Glomerular visceral epithelial cell (primary cell): ENCODE measurements at regions not wholly inside any gene's neighbourhood (a gene's known extent, or its start where the extent isn't known, plus 50 kb on each side); places are given as distances from the start of the nearest gene placed in this dataset.
"Not testable (repeated sequence)": the region's sequence is repeated elsewhere in the genome, so short reads cannot be mapped to it uniquely, and the experiment has no call there.

Experiments
- DNase-seq: peaks from one replicate; pipeline ENCODE4 v3.0.0-alpha.2; 2016; ENCODE audit errors: extremely low spot score

GRCh38 chr3:181330257-181330656 lies 340.7 kb upstream of the DNAJC19 start:
- DNase-seq: no peak

- DNase-seq: no peak
Observed at GRCh38 chr3:181329024-181329423, 339.5 kb upstream of the DNAJC19 start.

- no peak for DNase-seq
Observed at GRCh38 chr3:181328346-181328745, 338.8 kb upstream of the DNAJC19 start.

GRCh38 chr3:181327349-181327748 lies 337.8 kb upstream of the DNAJC19 start:
- no peak for DNase-seq

GRCh38 chr3:181326637-181327223 lies 337.2 kb upstream of the DNAJC19 start:
- no peak for DNase-seq

DNA sequence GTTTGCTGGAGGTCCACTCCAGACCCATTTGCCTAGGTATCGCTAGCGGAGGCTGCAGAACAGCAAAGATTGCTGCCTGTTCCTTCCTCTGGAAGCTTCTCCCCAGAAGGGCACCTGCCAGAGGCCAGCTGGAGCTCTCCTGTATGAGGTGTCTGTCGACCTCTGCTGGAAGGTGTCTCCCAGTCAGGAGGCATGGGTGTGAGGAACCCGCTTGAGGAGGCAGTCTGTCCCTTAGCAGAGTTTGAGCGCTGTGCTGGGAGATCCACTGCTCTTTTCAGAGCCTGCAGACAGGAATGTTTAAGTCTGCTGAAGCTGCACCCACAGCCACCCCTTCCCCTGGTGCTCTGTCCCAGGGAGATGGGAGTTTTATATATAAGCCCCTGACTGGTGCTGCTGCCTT lies 335.0 kb upstream of the DNAJC19 start:
- DNase-seq: not testable (repeated sequence)

DNA sequence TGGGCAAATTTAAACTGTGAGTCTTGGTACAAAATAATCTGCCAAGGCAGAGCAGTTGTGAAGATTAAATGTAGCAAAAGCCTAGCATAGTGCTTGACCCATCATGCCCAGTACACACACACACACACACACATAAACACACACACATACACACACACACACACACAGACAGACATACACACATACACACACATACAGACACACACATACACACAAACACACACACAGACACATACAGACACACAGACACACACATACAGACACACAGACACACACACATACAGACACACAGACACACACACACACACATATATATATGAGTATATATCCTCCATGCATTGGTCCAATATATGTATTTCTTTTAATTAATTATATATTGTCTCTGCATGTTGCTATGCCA lies 328.8 kb upstream of the DNAJC19 start:
- DNase-seq: no peak

DNA sequence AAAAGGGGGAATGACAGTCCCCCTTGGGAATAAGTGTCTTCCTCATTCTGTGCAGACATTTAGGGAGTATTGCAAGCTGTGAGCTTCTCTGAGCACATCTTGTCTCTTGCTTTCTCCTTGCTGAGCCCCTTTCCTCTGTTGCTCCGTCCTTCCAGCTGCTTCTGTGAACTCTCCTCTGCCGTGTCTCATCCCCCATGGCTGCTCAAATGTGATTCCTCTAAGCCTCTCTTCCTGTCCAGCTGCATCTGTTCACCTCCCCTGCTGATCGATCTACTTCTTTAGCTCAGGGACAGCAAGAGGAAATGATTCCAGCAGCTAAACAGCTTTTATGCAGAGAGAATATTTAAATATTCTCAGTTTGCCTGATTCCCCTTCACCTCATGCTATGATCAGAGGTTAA lies 328.0 kb upstream of the DNAJC19 start:
- no peak for DNase-seq

DNA sequence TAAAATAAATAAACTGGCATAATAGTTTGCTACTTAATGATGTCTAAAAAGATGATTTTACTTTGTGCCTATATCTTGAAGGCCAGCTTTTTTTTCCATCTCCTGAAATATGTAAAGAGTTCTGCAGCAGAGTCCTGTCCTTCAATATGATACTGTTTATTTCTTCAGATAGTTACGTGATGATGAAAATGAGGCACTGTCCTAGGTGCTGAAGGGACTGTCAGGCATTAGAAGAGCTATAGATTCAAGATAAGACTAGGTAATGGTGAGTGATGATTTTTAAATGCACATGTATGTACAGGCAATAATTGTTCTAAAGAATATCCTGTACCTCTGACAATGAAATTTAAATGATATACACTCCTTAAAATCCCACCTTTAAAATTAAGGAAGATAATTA lies 326.9 kb upstream of the DNAJC19 start:
- no peak for DNase-seq

GRCh38 chr3:181313335-181313734 lies 323.8 kb upstream of the DNAJC19 start:
- DNase-seq: no peak

DNA sequence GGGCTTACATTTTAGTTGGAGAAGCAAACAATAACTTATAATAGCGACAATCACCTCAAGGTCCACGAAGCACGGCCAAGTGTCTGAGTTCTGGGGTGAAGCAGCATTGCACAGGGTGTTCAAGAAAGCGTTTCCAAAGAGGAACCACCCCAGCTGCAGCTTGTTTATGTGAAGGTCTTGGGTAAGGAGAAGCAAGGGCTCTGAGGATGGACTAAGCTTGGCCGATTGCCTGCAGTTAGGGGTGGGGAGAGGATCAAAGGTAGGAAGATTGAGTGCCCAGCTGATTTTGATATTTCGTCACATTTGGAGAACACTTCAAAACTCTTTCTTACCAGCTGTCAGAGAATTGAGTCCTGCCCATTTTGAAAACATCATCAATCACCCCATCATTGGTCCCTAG lies 321.6 kb upstream of the DNAJC19 start:
- DNase-seq: no peak

DNA sequence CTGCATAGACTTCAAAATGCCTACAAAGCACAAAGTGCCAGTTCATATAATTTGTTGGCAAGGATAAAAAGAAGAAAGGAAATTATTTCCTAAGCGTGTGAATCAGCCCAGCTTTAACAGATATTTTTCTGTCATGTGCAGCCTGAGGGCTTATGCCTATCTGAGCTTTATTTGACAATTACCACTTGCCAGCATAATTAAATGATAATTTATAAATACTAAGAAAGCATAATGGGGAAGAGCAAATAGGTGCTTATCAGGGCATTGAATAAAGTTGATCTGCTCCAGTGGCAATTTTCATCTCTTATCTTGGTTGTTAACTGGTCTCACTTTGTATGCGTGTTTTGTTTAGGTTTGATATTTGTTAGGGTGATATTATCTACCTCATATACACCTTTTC lies 313.4 kb upstream of the DNAJC19 start:
- DNase-seq: no peak

DNA sequence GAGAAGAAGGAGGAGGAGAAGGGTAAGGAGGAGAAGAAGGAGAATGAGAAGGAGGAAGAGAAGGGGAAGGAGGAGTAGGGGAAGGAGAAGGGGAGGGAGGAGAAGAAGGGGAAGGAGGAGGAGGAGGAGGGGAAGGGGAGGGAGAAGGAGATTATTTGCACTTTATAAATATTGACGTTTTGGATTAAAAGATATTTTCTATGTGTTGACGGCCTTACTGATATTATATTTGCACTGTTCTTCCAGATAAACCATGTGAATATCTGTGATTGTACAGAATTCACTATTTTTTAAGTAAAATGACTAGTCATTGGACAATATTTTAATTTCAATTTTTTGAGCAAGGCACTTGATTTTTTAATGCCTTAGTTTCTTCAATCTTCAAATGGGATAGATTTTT lies 310.5 kb upstream of the DNAJC19 start:
- DNase-seq: no peak

DNA sequence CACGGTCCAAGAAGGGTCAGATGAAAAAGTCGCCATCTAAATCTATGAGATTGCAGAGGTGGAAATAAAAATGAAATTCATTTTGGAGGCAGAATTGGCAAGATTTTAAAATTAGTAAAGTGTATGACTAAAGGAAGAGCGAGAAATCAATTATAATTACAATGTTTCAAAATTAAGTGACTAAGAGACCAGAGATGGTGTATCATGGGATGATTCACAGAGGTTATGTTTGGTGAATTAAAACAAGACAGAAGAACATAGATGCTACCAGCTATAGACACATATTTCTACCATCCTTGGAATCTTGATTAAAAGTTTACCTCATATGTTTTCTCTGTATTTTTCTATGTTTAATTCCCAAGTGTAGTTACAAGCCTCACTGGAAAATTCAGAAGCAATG lies 308.9 kb upstream of the DNAJC19 start:
- DNase-seq: no peak

DNA sequence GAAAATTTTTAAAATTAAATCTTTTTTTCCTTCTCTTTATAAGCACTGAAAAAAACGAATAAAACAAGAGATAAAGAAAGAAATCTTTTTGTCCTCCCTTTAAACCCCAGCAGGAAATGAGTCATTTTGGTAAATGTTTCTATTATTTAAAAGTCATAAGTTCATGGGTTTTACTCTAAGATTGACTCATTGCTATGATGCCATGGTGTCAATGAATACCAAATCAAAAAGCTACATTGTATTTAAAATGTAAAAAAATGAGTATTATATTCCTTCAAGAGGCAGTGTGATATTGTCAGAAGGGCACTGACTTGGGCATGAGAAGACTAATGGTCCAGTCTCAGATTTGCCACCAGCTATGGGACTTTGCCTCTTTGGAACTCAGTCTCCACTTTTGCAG lies 303.4 kb upstream of the DNAJC19 start:
- no peak for DNase-seq

GRCh38 chr3:181290941-181291340 lies 301.4 kb upstream of the DNAJC19 start:
- DNase-seq: no peak

GRCh38 chr3:181289306-181289705 lies 299.8 kb upstream of the DNAJC19 start:
- DNase-seq: no peak

DNA sequence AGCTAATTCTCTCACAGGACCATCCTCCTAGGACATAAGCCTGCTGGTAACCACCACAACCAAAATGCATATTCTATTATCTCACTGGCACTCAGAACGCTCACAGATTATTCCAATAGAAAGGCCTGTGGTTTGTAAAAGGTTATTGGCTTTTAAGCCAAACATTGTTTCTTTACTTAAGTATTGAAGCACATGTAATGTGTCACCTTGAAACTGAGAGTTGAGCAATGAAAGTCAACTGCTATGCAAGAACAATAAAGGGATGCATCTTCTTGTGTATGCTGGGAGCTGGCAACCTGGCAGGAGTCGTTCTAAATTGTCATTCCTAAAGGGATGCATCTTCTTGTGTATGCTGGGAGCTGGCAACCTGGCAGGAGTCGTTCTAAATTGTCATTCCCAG lies 298.6 kb upstream of the DNAJC19 start:
- no peak for DNase-seq

DNA sequence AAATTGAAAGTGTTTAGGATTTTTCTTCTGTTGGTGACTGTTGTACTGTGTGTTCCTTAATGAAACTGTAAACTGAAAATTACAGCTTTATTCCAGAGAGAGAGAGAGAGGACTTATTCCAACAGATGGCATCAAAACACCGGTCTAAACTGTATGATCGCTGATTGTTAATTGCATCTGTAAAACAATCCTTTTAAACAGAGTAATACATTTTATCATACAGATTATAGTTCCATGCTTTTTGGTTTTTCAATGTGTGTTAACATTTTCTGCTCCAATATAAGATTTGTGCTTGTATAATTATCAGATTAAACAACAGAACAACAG lies 289.7 kb upstream of the DNAJC19 start:
- DNase-seq: no peak

DNA sequence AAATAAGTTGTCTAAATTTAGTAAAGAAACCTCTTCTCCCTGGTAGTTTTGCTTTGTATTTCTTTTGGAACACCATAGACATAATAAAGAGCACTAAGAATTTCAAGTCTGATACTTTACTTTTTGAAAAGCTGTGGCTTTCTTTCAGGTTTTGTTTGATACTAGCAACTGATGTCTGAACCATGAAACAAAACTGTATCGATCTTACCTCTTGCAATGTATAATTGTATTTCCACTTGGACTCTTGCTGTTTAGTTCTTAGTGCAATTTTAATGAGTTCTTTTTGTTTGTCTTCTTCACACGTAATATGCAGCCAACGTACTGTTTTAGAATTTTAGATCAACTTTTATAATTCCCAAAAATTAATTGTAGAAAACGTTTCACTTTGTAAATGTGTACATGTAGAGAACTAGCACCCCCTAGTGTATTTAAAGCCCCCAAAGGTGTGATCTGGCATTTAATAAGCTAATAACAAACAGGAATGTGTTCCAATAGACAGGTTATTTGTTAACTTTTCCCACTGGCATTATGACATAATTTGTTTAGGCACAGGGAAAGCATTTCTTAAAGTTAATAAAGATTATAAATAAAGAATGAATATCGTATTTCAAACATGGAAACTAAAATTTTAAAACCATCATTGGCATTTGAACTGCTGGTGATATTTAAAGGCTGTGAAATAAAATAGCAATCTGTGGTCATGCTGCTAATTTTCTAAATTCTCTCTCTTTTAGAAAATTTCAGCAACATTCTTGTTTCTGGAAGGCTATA lies 289.1 kb upstream of the DNAJC19 start:
- no peak for DNase-seq

- no peak for DNase-seq
Observed at GRCh38 chr3:181276358-181276896, 286.9 kb upstream of the DNAJC19 start.

DNA sequence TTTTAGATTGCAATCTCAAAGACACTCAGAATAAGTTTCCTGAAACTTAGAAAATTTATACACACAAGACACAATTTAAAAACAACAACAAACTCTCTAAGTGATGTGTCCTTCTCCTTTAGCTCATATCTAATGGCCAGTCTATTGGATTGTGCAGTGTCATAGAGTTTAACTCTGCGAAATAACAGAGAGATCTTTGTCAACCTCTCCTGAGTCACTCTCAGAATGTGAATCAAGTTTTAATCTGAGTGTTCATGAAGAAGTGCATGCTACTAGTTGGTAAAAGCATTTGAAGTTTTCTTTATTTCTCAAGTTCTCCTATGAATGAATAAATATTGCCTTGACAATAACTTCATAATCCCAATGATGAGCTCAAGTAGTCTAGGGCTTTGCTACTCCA lies 284.5 kb upstream of the DNAJC19 start:
- no peak for DNase-seq

- DNase-seq: no peak
Observed at GRCh38 chr3:181267312-181267711, 277.8 kb upstream of the DNAJC19 start.
